ENCODE measurements at regions not wholly inside any gene's neighbourhood (a gene's known extent, or its start where the extent isn't known, plus 50 kb on each side); places are given as distances from the start of the nearest gene placed in this dataset.

DNA sequence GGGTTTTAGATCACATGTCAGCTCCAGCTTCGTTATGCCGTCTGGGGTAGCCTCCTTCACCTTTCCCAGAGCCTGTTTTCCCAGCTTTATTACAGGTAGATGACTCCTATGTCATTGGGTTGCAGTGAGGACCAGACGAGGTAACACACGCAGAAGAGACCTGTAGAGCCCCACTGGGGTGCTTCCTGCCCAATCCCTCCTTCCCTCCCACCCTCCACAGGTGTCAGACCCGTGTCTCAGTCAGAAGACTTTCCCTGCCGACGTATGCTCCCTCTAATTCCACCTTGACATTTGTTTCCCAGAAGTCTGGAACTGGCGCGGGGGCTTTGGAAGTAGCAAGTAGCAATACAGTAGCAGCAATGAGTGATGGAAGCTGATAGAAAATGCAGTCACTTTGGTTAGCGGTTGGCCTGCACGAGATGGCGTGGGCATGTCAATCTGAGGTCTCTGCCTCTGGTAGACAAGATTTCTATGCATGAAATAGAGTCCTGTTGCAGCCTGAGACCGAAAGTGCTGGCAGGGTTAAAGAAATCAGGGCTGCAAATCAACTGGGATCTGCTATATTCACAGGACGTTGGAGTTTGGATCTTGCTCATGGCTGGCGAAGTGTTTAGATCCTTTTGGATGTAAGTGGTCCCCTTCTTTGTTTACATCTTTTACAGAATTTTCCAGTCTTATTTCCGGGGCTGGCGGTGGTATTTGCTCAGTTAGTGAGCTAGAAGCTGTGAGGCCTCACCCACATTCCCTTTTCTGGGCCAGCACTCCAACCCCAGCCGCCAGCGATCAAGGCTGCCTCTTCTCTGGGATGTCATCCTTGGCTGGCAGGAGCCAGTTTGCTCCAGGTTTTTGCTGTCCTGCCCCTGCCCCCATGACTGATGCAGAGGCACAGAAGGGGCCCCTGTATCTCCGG, 78.3 kb upstream of the KMT2C start:
- H3K27ac ChIP-seq = no peak overlapping the region
- no peaks in the 10 kb centered on the region for H3K4me1 ChIP-seq
- ATAC-seq = no peak
- H3K4me3 ChIP-seq = no peak overlapping the region
- no peak for TF ChIP-seq POLR2A (IDR thresholded peaks at IDR 0.05)
- TF ChIP-seq, protein P1, sequence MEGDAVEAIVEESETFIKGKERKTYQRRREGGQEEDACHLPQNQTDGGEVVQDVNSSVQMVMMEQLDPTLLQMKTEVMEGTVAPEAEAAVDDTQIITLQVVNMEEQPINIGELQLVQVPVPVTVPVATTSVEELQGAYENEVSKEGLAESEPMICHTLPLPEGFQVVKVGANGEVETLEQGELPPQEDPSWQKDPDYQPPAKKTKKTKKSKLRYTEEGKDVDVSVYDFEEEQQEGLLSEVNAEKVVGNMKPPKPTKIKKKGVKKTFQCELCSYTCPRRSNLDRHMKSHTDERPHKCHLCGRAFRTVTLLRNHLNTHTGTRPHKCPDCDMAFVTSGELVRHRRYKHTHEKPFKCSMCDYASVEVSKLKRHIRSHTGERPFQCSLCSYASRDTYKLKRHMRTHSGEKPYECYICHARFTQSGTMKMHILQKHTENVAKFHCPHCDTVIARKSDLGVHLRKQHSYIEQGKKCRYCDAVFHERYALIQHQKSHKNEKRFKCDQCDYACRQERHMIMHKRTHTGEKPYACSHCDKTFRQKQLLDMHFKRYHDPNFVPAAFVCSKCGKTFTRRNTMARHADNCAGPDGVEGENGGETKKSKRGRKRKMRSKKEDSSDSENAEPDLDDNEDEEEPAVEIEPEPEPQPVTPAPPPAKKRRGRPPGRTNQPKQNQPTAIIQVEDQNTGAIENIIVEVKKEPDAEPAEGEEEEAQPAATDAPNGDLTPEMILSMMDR (IDR thresholded peaks at IDR 0.05 in 4 of 5, conservative IDR thresholded peaks at IDR 0.05 in 1 of 5) = no peak
- H3K36me3 ChIP-seq = no peaks in the 10 kb centered on the region
- no peaks in the 10 kb centered on the region for H3K9me3 ChIP-seq
- in situ Hi-C loops (cut with MboI; ENCODE audit: low sequenced_read_pairs in 4 of 4) = no loop called here
- no peak for DNase-seq
- intact Hi-C loops (cut with DNase I; ENCODE audit: low total_unique reads) = no loop called here
- H3K27me3 ChIP-seq = no peaks in the 10 kb centered on the region

DNA sequence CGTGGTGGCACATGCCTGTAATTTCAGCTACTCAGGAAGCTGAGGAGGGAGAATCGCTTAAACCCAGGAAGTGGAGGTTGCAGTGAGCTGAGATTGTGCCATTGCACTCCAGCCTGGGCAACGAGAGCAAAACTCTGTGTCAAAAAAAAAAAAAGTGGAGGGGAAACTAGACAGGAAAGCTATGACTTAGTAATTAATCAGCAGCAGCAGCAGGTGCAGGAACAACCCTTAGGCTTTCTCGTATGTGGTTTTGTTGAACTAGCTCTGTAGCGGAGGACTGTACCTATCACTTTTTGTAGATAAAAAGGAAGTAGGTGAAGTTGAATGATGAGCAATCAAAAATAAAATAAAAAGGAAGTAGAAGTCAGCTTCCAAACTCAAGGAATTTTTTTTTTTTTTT, 76.9 kb upstream of the KMT2C start:
- no peaks in the 10 kb centered on the region for H3K9me3 ChIP-seq
- no peaks in the 10 kb centered on the region for H3K27me3 ChIP-seq
- intact Hi-C loops (cut with DNase I; ENCODE audit: low total_unique reads) = no loop called here
- no peaks in the 10 kb centered on the region for H3K36me3 ChIP-seq
- DNase-seq = no peak
- H3K27ac ChIP-seq = no peak overlapping the region
- H3K4me1 ChIP-seq = no peaks in the 10 kb centered on the region
- in situ Hi-C loops (cut with MboI; ENCODE audit: low sequenced_read_pairs in 4 of 4) = no loop called here
- ATAC-seq = no peak
- TF ChIP-seq POLR2A (IDR thresholded peaks at IDR 0.05) = no peak
- TF ChIP-seq, protein P1 (IDR thresholded peaks at IDR 0.05 in 4 of 5, conservative IDR thresholded peaks at IDR 0.05 in 1 of 5) = no peak
- H3K4me3 ChIP-seq = no peak overlapping the region

DNA sequence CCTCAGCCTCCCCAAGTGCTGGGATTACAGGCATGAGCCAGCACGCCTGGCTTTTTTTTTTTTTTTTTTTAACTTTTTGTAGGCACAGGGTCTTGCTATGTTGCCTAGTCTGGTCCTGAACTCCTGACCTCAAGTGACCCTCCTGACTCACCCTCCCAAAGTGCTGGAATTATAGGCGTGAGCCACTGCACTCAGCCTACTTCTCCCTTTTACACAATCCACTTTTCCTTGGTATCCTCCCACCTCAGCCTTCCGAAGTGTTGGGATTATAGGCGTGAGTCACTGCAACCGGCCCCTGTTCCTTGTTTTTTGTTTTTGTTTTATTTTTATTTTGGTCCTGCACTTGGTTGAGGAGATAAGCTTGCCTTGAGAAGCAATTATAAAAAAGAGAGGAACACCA, 75.9 kb upstream of the KMT2C start:
- TF ChIP-seq, protein P1 (IDR thresholded peaks at IDR 0.05 in 4 of 5, conservative IDR thresholded peaks at IDR 0.05 in 1 of 5) = no peak
- TF ChIP-seq POLR2A (IDR thresholded peaks at IDR 0.05) = no peak
- Histone ChIP-seq H3K36me3 (no peaks in the 10 kb centered on the region), H3K27ac (no peak overlapping the region), H3K4me1 (no peaks in the 10 kb centered on the region), H3K9me3 (no peaks in the 10 kb centered on the region), H3K4me3 (no peak overlapping the region), H3K27me3 (no peaks in the 10 kb centered on the region)
- DNase-seq (no peak), ATAC-seq (no peak)
- in situ Hi-C loops (cut with MboI; ENCODE audit: low sequenced_read_pairs in 4 of 4) (no loop called here), intact Hi-C loops (cut with DNase I; ENCODE audit: low total_unique reads) (no loop called here)

DNA sequence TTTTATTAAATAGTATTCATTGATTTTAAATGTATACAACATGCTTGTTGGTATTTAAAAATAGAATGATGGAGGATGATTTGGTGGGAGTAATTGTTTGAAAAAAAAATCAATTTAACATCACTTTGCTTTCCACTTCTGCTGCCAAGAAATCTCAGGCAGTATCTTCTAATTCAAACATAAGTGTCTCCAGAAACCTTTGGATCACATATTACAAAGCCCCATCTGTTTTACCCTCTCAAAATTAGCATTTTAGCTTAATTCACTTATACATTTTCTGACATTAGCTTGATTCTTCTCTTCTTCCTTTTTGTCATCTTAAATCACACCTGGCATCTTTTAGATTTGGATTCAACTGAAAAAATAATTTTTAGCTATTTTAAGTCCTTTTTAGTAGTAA, 72.9 kb upstream of the KMT2C start:
- TF ChIP-seq, protein P1 (IDR thresholded peaks at IDR 0.05 in 4 of 5, conservative IDR thresholded peaks at IDR 0.05 in 1 of 5) = no peak
- TF ChIP-seq POLR2A (IDR thresholded peaks at IDR 0.05) = no peak
- Histone ChIP-seq H3K4me1 (no peaks in the 10 kb centered on the region), H3K4me3 (no peak overlapping the region), H3K36me3 (no peaks in the 10 kb centered on the region), H3K27ac (no peak overlapping the region), H3K27me3 (no peaks in the 10 kb centered on the region), H3K9me3 (no peaks in the 10 kb centered on the region)
- ATAC-seq (no peak), DNase-seq (no peak)
- in situ Hi-C loops (cut with MboI; ENCODE audit: low sequenced_read_pairs in 4 of 4) = no loop called here
- intact Hi-C loops (cut with DNase I; ENCODE audit: low total_unique reads) = no loop called here
